ENCODE measurements at regions not wholly inside any gene's neighbourhood (a gene's known extent, or its start where the extent isn't known, plus 50 kb on each side); places are given as distances from the start of the nearest gene placed in this dataset.
"Not testable (repeated sequence)": the region's sequence is repeated elsewhere in the genome, so short reads cannot be mapped to it uniquely, and the experiment has no call there.

GRCh38 chr10:120039826-120040225, 147.3 kb downstream of the SEC23IP start:
- Histone ChIP-seq H4K20me1 (ENCODE audit: insufficient read depth) (no peaks in the 10 kb centered on the region), H2AFZ (ENCODE audit: low read depth) (no peak overlapping the region), H3K4me3 (IDR thresholded peaks at IDR 0.05; ENCODE audit: insufficient read depth, low read depth, low read length) (no peak overlapping the region), H3K4me2 (no peak overlapping the region), H3K36me3 (ENCODE audit: insufficient read depth) (no peaks in the 10 kb centered on the region), H3K4me1 (ENCODE audit: low read depth, poor library complexity, severe bottlenecking) (no peaks in the 10 kb centered on the region), H3K27ac (no peak overlapping the region), H3K27me3 (ENCODE audit: insufficient read depth, low read depth) (no peaks in the 10 kb centered on the region), H3K79me2 (ENCODE audit: insufficient read depth, low read depth) (no peaks in the 10 kb centered on the region), H3K9ac (no peak overlapping the region)
- TF ChIP-seq, protein P1, sequence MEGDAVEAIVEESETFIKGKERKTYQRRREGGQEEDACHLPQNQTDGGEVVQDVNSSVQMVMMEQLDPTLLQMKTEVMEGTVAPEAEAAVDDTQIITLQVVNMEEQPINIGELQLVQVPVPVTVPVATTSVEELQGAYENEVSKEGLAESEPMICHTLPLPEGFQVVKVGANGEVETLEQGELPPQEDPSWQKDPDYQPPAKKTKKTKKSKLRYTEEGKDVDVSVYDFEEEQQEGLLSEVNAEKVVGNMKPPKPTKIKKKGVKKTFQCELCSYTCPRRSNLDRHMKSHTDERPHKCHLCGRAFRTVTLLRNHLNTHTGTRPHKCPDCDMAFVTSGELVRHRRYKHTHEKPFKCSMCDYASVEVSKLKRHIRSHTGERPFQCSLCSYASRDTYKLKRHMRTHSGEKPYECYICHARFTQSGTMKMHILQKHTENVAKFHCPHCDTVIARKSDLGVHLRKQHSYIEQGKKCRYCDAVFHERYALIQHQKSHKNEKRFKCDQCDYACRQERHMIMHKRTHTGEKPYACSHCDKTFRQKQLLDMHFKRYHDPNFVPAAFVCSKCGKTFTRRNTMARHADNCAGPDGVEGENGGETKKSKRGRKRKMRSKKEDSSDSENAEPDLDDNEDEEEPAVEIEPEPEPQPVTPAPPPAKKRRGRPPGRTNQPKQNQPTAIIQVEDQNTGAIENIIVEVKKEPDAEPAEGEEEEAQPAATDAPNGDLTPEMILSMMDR (conservative IDR thresholded peaks at IDR 0.05; ENCODE audit: low read depth, low read length): no peak

DNA sequence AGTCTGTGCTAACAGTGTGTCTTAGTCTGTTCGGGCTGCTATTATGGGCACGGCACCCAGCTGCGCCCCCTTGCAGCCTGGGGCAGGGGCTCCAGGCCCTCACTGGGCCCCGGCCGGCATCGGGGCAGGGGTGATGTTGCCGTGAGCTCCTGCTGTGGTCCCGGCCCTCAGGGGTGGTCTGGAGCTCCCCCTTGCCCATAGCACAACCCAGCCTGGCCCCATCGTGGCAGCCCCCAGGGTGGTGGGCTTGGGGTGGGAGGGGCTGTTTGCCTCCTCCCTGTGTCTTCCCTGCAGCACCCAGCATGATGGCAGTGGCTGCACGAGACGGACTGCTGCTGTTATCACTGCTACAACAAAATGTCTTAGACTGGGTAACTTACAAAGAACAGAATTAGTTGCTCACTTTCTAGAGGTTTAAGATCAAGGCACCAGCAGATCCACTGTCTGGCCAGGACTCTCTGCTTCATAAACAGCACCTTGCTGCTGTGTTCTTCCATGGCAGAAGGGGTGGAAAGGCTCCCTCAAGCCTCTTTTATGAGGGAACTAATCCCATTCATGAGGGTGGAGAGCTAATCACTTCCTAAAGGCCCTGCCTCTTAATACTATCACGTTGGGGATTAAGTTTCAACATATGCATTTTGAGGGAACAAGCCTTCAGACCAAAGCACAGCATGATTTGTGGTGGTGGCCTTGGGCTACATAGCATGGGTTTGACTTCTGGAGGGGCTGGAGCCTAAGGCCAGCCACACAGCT, 149.5 kb downstream of the SEC23IP start:
- Histone ChIP-seq H2AFZ (ENCODE audit: low read depth) (no peak overlapping the region), H3K79me2 (ENCODE audit: insufficient read depth, low read depth) (no peaks in the 10 kb centered on the region)
- TF ChIP-seq, protein P1 (conservative IDR thresholded peaks at IDR 0.05; ENCODE audit: low read depth, low read length): no peak

GRCh38 chr10:120042705-120043104, 150.2 kb downstream of the SEC23IP start:
- no peak overlapping the region for H2AFZ ChIP-seq (ENCODE audit: low read depth)
- TF ChIP-seq, protein P1 (conservative IDR thresholded peaks at IDR 0.05; ENCODE audit: low read depth, low read length): no peak

More for the DNA sequence above, 149.5 kb downstream of the SEC23IP start:
- no peak overlapping the region for H3K27ac ChIP-seq
- H3K4me2 ChIP-seq: no peak overlapping the region
- no peaks in the 10 kb centered on the region for H3K36me3 ChIP-seq (ENCODE audit: insufficient read depth)
- no peaks in the 10 kb centered on the region for H3K4me1 ChIP-seq (ENCODE audit: low read depth, poor library complexity, severe bottlenecking)
- H3K4me3 ChIP-seq (IDR thresholded peaks at IDR 0.05; ENCODE audit: insufficient read depth, low read depth, low read length): no peak overlapping the region
- no peaks in the 10 kb centered on the region for H3K27me3 ChIP-seq (ENCODE audit: insufficient read depth, low read depth)
- H3K9ac ChIP-seq: no peak overlapping the region
- no peaks in the 10 kb centered on the region for H4K20me1 ChIP-seq (ENCODE audit: insufficient read depth)

DNA sequence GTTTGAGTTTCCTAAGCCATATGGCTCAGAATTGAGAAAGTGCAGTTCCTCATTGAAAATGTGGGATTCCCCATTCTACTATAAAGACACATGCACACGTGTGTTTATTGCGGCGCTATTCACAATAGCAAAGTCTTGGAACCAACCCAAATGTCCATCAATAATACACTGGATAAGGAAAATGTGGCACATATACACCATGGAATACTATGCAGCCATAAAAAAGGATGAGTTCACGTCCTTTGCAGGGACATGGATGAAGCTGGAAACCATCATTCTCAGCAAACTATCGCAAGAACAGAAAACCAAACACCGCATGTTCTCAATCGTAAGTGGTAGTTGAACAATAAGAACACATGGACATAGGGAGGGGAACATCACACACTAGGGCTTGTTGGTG, 154.8 kb downstream of the SEC23IP start:
- H2AFZ ChIP-seq (ENCODE audit: low read depth); H3K4me1 ChIP-seq (ENCODE audit: low read depth, poor library complexity, severe bottlenecking); H3K4me2 ChIP-seq; H3K36me3 ChIP-seq (ENCODE audit: insufficient read depth); H3K9ac ChIP-seq; H3K27ac ChIP-seq; H3K27me3 ChIP-seq (ENCODE audit: insufficient read depth, low read depth); H4K20me1 ChIP-seq (ENCODE audit: insufficient read depth); H3K4me3 ChIP-seq (IDR thresholded peaks at IDR 0.05; ENCODE audit: insufficient read depth, low read depth, low read length); H3K79me2 ChIP-seq (ENCODE audit: insufficient read depth, low read depth): not testable (repeated sequence)

More at GRCh38 chr10:120042705-120043104, 150.2 kb downstream of the SEC23IP start:
- Histone ChIP-seq H3K27me3 (ENCODE audit: insufficient read depth, low read depth) (no peaks in the 10 kb centered on the region), H3K9ac (no peak overlapping the region), H3K36me3 (ENCODE audit: insufficient read depth) (no peaks in the 10 kb centered on the region), H3K79me2 (ENCODE audit: insufficient read depth, low read depth) (no peaks in the 10 kb centered on the region), H4K20me1 (ENCODE audit: insufficient read depth) (no peaks in the 10 kb centered on the region), H3K4me1 (ENCODE audit: low read depth, poor library complexity, severe bottlenecking) (no peaks in the 10 kb centered on the region), H3K4me2 (no peak overlapping the region), H3K4me3 (IDR thresholded peaks at IDR 0.05; ENCODE audit: insufficient read depth, low read depth, low read length) (no peak overlapping the region), H3K27ac (no peak overlapping the region)

DNA sequence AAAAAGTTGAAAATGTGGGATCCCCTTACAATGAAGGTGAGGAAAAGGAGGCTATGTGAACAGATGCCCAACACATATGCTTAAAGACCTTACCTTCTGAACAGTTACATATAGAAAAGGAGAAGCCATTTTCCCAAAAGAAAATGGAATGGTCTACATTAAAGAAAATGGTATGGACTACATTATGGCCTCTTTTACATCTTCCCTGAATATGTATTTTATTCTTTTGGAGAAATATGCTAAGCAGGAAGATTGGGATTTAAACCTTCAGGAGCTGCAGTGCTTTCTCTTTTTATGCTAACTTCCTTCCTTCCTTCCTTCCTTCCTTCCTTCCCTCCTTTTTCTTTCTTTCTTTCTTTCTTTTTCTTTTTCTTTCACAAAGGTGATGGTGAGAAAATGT, 155.4 kb downstream of the SEC23IP start:
- H3K36me3 ChIP-seq (ENCODE audit: insufficient read depth): no peaks in the 10 kb centered on the region
- H4K20me1 ChIP-seq (ENCODE audit: insufficient read depth): no peaks in the 10 kb centered on the region
- TF ChIP-seq, protein P1 (conservative IDR thresholded peaks at IDR 0.05; ENCODE audit: low read depth, low read length): no peak
- no peaks in the 10 kb centered on the region for H3K27me3 ChIP-seq (ENCODE audit: insufficient read depth, low read depth)
- no peak overlapping the region for H3K4me2 ChIP-seq
- H3K4me3 ChIP-seq (IDR thresholded peaks at IDR 0.05; ENCODE audit: insufficient read depth, low read depth, low read length): no peak overlapping the region
- no peak overlapping the region for H3K9ac ChIP-seq
- H3K27ac ChIP-seq: no peak overlapping the region
- no peak overlapping the region for H2AFZ ChIP-seq (ENCODE audit: low read depth)
- H3K4me1 ChIP-seq (ENCODE audit: low read depth, poor library complexity, severe bottlenecking): no peaks in the 10 kb centered on the region
- no peaks in the 10 kb centered on the region for H3K79me2 ChIP-seq (ENCODE audit: insufficient read depth, low read depth)
